ENCODE measurements at regions not wholly inside any gene's neighbourhood (a gene's known extent, or its start where the extent isn't known, plus 50 kb on each side); places are given as distances from the start of the nearest gene placed in this dataset.

DNA sequence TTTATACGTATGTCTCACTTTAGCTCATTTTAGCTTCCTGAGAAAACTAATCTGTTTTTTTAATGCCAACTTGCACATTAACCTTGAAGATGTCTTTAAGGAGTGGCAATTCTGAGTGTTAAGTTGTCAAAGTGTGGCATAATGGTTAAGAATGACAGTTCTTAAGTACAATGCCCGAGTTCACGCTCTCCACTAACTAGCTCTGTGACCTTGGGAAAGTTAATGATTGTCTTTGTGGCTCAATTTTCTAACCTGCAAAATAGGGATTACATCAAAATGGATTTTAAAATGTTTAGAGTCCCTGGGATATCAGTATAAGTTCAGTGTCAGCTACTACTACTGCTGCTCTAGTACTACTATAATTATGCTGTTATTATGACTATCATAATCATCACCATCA is 409.7 kb downstream of the SOCS6 start:
- TF ChIP-seq CTCF (IDR thresholded peaks at IDR 0.05) (no peak), REST (IDR thresholded peaks at IDR 0.05; ENCODE audit: insufficient read depth in 1 of 2, low read depth in 2 of 2, low read length in 1 of 2) (no peak), SIN3A (IDR thresholded peaks at IDR 0.05; ENCODE audit: borderline replicate concordance, insufficient read depth, low read depth, low read length) (no peak), POLR2AphosphoS5 (IDR thresholded peaks at IDR 0.05; ENCODE audit: low read depth, low read length) (no peak), TCF7L2 (IDR thresholded peaks at IDR 0.05; ENCODE audit: low read depth, low read length) (no peak)
